HuH-7.5 (cell line): ENCODE measurements at regions not wholly inside any gene's neighbourhood (a gene's known extent, or its start where the extent isn't known, plus 50 kb on each side); places are given as distances from the start of the nearest gene placed in this dataset.

Experiments used
- DNase-seq: peaks from one replicate; pipeline ENCODE4 v3.0.0; 2011; ENCODE audit warnings: low spot score

DNA sequence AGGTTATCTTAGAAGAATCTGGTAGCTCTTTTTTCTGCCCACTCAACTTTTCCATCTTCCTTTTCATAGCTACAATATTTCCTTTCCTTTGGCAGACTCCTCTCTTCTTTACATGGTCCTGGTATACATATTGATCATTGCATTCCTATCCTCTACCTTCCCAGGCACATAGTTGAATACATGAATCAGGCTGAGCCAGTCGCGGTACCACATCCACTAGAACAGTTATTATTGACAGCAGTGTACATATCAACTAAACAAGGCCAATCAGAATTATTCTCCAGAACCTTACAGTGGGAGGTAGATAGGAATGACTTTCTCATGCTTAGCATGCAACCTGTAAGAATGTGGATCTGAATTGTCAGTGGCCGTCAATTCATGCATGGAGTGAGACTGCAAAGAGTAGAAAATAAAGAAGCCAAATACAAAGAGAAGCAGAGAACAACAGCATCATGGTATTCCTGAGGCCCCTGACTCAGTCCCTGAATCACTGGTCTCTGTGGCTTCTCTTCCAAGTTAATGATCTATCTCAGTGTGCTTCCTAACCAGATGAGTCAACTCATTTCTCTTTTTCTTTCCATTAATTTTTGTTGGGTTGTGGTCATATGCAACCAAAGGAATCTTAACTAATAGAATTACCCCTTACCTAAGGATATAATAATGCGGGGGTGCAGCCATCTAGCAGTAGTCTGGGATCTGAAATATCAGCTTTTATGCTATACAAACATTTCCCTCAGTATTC lies 60.9 kb upstream of the DCBLD2 start:
- no peak for DNase-seq

DNA sequence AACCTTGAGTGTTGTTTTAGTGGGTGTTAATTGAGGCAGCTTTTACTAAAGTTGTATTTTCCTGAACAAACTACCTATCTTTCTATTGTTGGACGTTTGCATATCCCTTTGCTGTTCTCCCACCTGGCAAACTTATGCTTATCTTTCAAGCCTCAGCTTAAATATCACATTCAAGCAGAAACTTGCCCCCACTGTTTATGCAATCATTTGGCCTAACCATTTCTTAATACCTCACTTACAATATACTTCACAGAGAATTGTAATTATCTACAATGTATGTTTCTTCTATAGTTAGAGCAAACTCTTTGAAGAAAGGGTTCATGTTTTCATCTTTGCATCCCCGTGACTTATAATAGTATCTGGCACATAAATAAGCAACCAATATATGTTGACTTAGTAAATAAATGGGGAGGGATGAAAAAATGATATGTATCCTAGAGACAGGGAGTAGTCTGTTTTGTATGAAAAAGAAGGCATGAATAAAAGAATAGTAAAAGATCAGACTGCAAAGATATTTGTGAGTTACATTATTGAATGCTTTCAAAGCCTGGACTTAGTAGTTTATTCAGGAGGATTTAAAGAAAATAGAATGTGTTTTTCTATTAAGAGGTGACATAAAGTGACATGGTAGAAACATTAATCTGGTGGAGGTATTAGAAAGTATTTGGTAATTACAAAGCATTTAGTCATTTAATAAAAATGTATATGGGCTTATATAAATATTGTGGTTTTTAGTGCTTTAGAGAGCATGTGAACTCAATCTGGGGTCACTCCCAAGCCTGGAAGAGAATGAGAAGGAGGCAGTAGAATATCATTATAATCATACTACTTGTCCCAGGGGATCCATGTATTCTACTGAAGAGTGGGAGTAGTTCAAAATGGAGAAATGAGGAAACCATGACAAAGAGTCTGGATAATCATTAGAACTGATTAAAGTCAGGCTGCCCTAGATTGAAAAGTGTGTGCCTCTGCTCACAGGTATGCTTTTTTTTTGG lies 60.0 kb upstream of the DCBLD2 start:
- DNase-seq: no peak

DNA sequence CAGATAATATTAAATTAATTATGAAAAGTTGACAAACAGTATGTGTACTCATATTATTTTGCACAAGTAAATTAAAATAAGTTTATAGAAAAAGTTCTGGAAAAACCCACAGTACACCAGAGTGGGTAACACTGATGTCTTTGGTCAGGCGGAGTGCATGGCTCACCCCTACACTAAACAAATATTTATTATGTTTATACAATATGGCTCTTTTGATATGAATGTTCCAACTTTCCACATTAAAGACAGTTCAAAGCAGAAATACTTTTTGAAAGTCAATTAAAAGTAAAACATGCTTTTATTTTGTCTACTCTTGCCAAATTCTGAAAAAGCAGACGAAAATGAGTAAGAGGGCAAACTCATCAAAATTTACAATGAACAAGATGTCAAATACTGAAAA lies 56.2 kb upstream of the DCBLD2 start:
- DNase-seq: no peak

DNA sequence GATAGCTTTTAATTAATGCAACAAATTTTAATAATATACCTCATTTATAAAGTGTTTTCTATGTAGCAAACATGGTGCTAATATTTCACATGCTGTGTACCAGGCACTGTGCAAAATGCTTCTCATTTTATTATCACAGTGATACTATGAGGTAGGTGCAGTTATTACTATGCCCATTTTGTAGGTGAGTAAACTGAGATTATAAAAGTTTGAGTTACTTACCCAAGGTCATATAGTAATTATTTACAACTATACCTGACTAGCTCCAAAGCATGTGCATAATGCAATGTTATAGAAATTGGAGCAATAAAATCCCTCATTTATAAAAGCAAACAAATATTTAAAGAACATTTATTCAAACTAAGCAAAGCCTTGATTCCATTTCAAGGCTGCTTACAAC lies 54.5 kb upstream of the DCBLD2 start:
- DNase-seq: no peak

DNA sequence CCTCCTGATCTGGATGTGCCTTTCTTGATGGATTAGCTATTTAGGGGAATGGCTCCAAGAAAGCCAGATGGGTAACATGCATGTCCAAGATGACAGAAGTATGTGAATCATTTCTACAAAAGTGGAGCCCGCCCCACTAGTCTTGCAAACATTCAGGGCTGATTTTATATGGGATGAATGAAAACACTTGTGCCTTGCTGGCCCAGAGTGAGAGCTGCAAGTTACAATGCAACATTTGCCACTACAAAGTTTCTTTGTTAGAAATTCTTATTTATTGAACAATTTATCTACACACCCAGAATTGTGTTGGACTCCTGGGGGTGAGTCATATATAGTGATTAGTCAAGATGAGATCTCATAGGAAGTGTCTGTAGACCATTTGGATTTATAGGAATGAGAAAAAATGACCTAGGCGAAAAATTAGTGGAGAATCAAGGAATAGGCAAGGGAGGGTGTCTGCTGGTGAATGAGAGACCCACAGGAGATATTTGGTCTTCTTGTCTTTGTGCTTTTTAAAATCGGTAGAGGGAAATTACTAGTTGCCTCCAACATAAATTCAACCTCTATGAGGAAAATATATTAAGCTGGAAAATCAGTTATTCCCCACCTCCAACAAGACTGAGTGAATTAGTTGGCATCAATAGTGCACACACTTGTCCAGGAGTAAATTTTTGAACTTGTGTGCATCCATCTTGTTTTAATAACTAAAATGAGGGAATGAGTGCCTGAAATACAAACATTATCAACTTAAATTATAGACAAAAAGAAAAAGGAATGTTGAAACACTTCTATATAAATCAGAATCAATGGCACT lies 53.5 kb upstream of the DCBLD2 start:
- DNase-seq: no peak

DNA sequence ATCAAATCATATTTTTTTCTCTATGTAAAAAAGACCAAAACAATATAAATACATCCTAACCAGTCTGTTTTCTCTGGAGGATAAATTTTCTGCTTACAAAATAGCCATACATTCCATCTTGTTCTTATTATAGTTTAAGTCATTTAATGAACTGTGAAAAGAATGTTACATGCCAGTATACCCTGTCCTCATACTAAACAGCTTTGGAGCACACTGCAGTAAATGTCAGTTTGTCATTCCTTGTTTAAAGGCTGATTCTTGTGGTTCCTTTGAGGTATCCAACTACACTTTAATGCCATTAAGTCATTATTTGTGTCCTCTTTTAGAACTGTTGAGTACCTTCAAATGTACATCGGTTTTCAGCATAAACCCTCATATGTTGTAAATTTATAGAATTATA lies 52.7 kb upstream of the DCBLD2 start:
- DNase-seq: no peak

DNA sequence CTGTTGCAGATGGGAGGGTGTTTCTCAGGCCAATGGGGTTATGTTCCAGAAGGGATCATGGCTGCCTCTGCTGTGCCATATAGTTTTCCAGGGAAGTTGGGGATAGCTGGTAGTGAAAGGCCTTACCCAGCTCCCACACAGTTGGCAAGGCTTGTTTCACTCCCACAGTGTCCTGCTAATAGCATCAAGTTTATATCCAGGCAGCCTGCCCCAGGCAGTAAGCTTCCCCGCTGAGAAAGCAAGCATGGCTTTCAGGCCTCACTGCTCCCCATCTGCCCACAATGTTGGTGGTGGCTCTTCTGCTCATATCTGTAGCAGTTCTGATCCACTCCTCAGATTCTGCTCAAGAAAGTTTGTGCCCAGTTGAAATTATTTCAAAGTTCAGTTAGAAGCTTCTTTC lies 50.9 kb upstream of the DCBLD2 start:
- no peak for DNase-seq
